Keratinocyte (primary cell): ENCODE measurements at regions not wholly inside any gene's neighbourhood (a gene's known extent, or its start where the extent isn't known, plus 50 kb on each side); places are given as distances from the start of the nearest gene placed in this dataset.

ENCODE experiments used
- DNase-seq: peaks from one replicate; pipeline ENCODE4 v3.0.0-alpha.2; 2011; ENCODE audit warnings: low read depth, missing footprints, low spot score
- FAIRE-seq: peaks from 2 replicates; lab custom pipeline; 2011; peaks lifted over from hg19 to GRCh38; lab: Jason Lieb, UNC
- H2AFZ ChIP-seq: 2 replicates; pipeline ENCODE4 v1.6.0; 2012; ENCODE audit warnings: low read length, control low read depth, inconsistent platforms; ENCODE audit not compliant: control insufficient read depth
- H3K27ac ChIP-seq: 2 replicates; pipeline ENCODE4 v1.5.1; 2011; ENCODE audit warnings: low read length; ENCODE audit not compliant: control insufficient read depth, insufficient read depth
- H3K27me3 ChIP-seq: 3 replicates; pipeline ENCODE4 v1.6.0; 2011; ENCODE audit warnings: low read length; ENCODE audit not compliant: control insufficient read depth, insufficient read depth; ENCODE audit errors: extremely low read depth
- H3K36me3 ChIP-seq, 2 experiments: 2 replicates in 1 of 2; 3 replicates in 1 of 2; pipeline ENCODE4 v1.5.1; 2011; ENCODE audit warnings: low read length in 2 of 2, mild to moderate bottlenecking in 1 of 2; ENCODE audit not compliant: control insufficient read depth in 2 of 2, insufficient read depth in 2 of 2; ENCODE audit errors: extremely low read depth in 1 of 2
- H3K4me1 ChIP-seq: 3 replicates; pipeline ENCODE4 v1.5.1; 2011; ENCODE audit warnings: low read length; ENCODE audit not compliant: control insufficient read depth, insufficient read depth; ENCODE audit errors: extremely low read depth
- H3K4me2 ChIP-seq: 3 replicates; pipeline ENCODE4 v1.6.0; 2011; ENCODE audit warnings: low read depth, low read length; ENCODE audit not compliant: control insufficient read depth, insufficient read depth; ENCODE audit errors: extremely low read depth
- H3K4me3 ChIP-seq, 3 experiments: fragments of 200-600 bp in 1 of 3; sonication (generic) in 1 of 3; 2 replicates in 2 of 3; 3 replicates in 1 of 3; pipeline ENCODE4 v1.5.1; 2011 to 2016; ENCODE audit warnings: low read length in 3 of 3, mild to moderate bottlenecking in 3 of 3, control low read depth in 2 of 3, inconsistent platforms in 1 of 3, low read depth in 1 of 3, mixed read lengths in 1 of 3, mixed run types in 1 of 3, moderate library complexity in 1 of 3; ENCODE audit not compliant: control insufficient read depth in 2 of 3, insufficient read depth in 2 of 3; ENCODE audit errors: extremely low read depth in 1 of 3
- H3K79me2 ChIP-seq: 2 replicates; pipeline ENCODE4 v1.6.0; 2012; ENCODE audit warnings: low read length; ENCODE audit not compliant: control insufficient read depth, insufficient read depth
- H3K9ac ChIP-seq: 3 replicates; pipeline ENCODE4 v1.6.0; 2011; ENCODE audit warnings: low read length; ENCODE audit not compliant: control insufficient read depth, insufficient read depth; ENCODE audit errors: extremely low read depth
- H3K9me1 ChIP-seq: 3 replicates; pipeline ENCODE4 v1.6.0; 2011; ENCODE audit warnings: low read length; ENCODE audit not compliant: control insufficient read depth, insufficient read depth; ENCODE audit errors: extremely low read depth
- H3K9me3 ChIP-seq: 2 replicates; pipeline ENCODE4 v1.5.1; 2012; ENCODE audit warnings: low read depth, low read length; ENCODE audit not compliant: control insufficient read depth
- H4K20me1 ChIP-seq: 3 replicates; pipeline ENCODE4 v1.6.0; 2011; ENCODE audit warnings: low read length; ENCODE audit not compliant: control insufficient read depth, insufficient read depth; ENCODE audit errors: extremely low read depth
- EZH2 ChIP-seq: IDR thresholded peaks from one replicate; pipeline ENCODE4 v1.6.1; 2012; ENCODE audit warnings: inconsistent platforms, mild to moderate bottlenecking, low read length, moderate library complexity
- dilution Hi-C: fragments of 300-500 bp; cut with MboI; formaldehyde crosslinking; loops from one replicate; pipeline ENCODE4 v1.7.0; 2020; ENCODE audit warnings: low sequenced_read_pairs; ENCODE audit not compliant: extremely low pct_ligation_motif_present
- TF ChIP-seq, protein P1 (sequence below), 3 experiments: IDR thresholded peaks in 1 of 3; conservative IDR thresholded peaks in 1 of 3; optimal IDR thresholded peaks in 1 of 3; 2 replicates in 2 of 3; 3 replicates in 1 of 3; pipeline versions ENCODE3 to v1.5.1; 2011; ENCODE audit warnings: low read length in 3 of 3, mild to moderate bottlenecking in 3 of 3, moderate library complexity in 2 of 3, control low read depth in 1 of 3, inconsistent platforms in 1 of 3; ENCODE audit not compliant: insufficient read depth in 2 of 3; ENCODE audit errors: extremely low read depth in 1 of 3

GRCh38 chr7:106774213-106774767 is 90.8 kb upstream of the PIK3CG start:
- Histone ChIP-seq H3K4me2 (no peak overlapping the region), H3K79me2 (no peaks in the 10 kb centered on the region), H3K4me1 (peaks cover 18% of the 10 kb centered on the region), H4K20me1 (no peaks in the 10 kb centered on the region), H2AFZ (no peak overlapping the region), H3K27ac (no peak overlapping the region), H3K9me1 (no peaks in the 10 kb centered on the region), H3K36me3 (no peaks in the 10 kb centered on the region), H3K27me3 (no peaks in the 10 kb centered on the region), H3K4me3 (no peak overlapping the region), H3K9me3 (no peaks in the 10 kb centered on the region), H3K9ac (no peak overlapping the region)
- TF ChIP-seq, protein P1, sequence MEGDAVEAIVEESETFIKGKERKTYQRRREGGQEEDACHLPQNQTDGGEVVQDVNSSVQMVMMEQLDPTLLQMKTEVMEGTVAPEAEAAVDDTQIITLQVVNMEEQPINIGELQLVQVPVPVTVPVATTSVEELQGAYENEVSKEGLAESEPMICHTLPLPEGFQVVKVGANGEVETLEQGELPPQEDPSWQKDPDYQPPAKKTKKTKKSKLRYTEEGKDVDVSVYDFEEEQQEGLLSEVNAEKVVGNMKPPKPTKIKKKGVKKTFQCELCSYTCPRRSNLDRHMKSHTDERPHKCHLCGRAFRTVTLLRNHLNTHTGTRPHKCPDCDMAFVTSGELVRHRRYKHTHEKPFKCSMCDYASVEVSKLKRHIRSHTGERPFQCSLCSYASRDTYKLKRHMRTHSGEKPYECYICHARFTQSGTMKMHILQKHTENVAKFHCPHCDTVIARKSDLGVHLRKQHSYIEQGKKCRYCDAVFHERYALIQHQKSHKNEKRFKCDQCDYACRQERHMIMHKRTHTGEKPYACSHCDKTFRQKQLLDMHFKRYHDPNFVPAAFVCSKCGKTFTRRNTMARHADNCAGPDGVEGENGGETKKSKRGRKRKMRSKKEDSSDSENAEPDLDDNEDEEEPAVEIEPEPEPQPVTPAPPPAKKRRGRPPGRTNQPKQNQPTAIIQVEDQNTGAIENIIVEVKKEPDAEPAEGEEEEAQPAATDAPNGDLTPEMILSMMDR (optimal IDR thresholded peaks at IDR 0.05 in 1 of 3, IDR thresholded peaks at IDR 0.05 in 1 of 3, conservative IDR thresholded peaks at IDR 0.05 in 1 of 3; ENCODE audit: extremely low read depth in 1 of 3, insufficient read depth in 2 of 3, low read length in 3 of 3), result no peak
- no peak for TF ChIP-seq EZH2
- FAIRE-seq (no peak), DNase-seq (no peak)
- dilution Hi-C loops, result no loop called here

GRCh38 chr7:106774768-106775551 is 90.1 kb upstream of the PIK3CG start:
- H3K27ac ChIP-seq, result no peak overlapping the region
- dilution Hi-C loops, result no loop called here
- DNase-seq (no peak), FAIRE-seq (no peak)
- no peak overlapping the region for H3K9ac ChIP-seq
- H3K4me3 ChIP-seq, result no peak overlapping the region
- H4K20me1 ChIP-seq, result no peaks in the 10 kb centered on the region
- TF ChIP-seq, protein P1 (optimal IDR thresholded peaks at IDR 0.05 in 1 of 3, IDR thresholded peaks at IDR 0.05 in 1 of 3, conservative IDR thresholded peaks at IDR 0.05 in 1 of 3; ENCODE audit: extremely low read depth in 1 of 3, insufficient read depth in 2 of 3, low read length in 3 of 3), result no peak
- no peak for TF ChIP-seq EZH2
- H3K4me1 ChIP-seq, result peaks cover 16% of the 10 kb centered on the region
- no peak overlapping the region for H2AFZ ChIP-seq
- no peaks in the 10 kb centered on the region for H3K9me1 ChIP-seq
- H3K9me3 ChIP-seq, result no peaks in the 10 kb centered on the region
- H3K27me3 ChIP-seq, result no peaks in the 10 kb centered on the region
- H3K4me2 ChIP-seq, result no peak overlapping the region
- no peaks in the 10 kb centered on the region for H3K36me3 ChIP-seq
- no peaks in the 10 kb centered on the region for H3K79me2 ChIP-seq
